ENCODE measurements at regions not wholly inside any gene's neighbourhood (a gene's known extent, or its start where the extent isn't known, plus 50 kb on each side); places are given as distances from the start of the nearest gene placed in this dataset.

- H3K27me3 ChIP-seq: no peaks in the 10 kb centered on the region
- DNase-seq (ENCODE audit: low spot score in 2 of 2): no peak
- no peaks in the 10 kb centered on the region for H3K36me3 ChIP-seq
- no peak overlapping the region for H3K27ac ChIP-seq
- H3K4me1 ChIP-seq: no peaks in the 10 kb centered on the region
- TF ChIP-seq, protein P1, sequence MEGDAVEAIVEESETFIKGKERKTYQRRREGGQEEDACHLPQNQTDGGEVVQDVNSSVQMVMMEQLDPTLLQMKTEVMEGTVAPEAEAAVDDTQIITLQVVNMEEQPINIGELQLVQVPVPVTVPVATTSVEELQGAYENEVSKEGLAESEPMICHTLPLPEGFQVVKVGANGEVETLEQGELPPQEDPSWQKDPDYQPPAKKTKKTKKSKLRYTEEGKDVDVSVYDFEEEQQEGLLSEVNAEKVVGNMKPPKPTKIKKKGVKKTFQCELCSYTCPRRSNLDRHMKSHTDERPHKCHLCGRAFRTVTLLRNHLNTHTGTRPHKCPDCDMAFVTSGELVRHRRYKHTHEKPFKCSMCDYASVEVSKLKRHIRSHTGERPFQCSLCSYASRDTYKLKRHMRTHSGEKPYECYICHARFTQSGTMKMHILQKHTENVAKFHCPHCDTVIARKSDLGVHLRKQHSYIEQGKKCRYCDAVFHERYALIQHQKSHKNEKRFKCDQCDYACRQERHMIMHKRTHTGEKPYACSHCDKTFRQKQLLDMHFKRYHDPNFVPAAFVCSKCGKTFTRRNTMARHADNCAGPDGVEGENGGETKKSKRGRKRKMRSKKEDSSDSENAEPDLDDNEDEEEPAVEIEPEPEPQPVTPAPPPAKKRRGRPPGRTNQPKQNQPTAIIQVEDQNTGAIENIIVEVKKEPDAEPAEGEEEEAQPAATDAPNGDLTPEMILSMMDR (IDR thresholded peaks at IDR 0.05): no peak
- no peak overlapping the region for H3K4me3 ChIP-seq
- H3K9me3 ChIP-seq: no peaks in the 10 kb centered on the region
- intact Hi-C loops (cut with DNase I): no loop called here
Observed at GRCh38 chr5:143757116-143757515, 54.8 kb upstream of the HMHB1 start.

- no peaks in the 10 kb centered on the region for H3K27me3 ChIP-seq
- no peak overlapping the region for H3K4me3 ChIP-seq
- intact Hi-C loops (cut with DNase I): no loop called here
- DNase-seq (ENCODE audit: low spot score in 2 of 2): no peak
- H3K36me3 ChIP-seq: no peaks in the 10 kb centered on the region
- no peak overlapping the region for H3K27ac ChIP-seq
- no peaks in the 10 kb centered on the region for H3K9me3 ChIP-seq
- H3K4me1 ChIP-seq: no peaks in the 10 kb centered on the region
- TF ChIP-seq, protein P1 (IDR thresholded peaks at IDR 0.05): no peak
Observed at GRCh38 chr5:143755966-143756365, 56.0 kb upstream of the HMHB1 start.

DNA sequence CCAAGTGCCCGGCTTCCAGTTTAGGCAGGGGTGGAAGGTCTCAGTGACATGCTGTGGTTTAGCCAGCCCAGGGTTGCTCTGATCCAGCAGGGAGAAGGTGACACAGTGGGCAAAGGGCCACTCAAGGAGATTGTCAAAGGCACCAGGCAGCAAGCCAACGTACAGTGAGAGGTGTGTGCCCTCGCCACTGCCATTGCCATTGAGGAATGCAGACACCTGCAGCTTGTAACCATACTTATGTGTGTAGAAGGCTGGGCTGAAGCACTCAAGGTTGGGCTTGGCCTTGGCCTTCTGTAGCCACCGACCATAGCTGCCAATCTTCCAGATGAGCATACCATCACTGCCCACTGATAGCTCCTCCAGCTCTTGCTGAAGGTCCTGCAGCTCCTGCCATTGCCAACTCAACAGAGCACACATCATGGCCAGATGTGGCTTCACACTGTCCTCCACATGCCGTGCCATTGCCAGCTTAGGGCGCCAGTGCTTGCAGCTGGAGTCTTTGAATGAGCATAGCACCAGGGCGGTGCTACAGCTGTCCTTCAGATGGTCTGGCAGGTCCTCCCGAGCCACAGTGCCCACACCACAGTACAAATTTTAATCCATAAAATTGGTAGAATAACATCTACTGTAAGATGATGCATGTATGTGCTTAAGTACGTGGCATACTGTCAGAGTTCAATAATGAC lies 59.7 kb upstream of the HMHB1 start:
- H3K27me3 ChIP-seq: no peaks in the 10 kb centered on the region
- H3K4me3 ChIP-seq: no peak overlapping the region
- TF ChIP-seq, protein P1 (IDR thresholded peaks at IDR 0.05): no peak
- H3K9me3 ChIP-seq: no peaks in the 10 kb centered on the region
- DNase-seq (ENCODE audit: low spot score in 2 of 2): no peak
- H3K4me1 ChIP-seq: no peaks in the 10 kb centered on the region
- no peaks in the 10 kb centered on the region for H3K36me3 ChIP-seq
- H3K27ac ChIP-seq: no peak overlapping the region
- intact Hi-C loops (cut with DNase I): no loop called here

GRCh38 chr5:143751342-143751741 lies 60.6 kb upstream of the HMHB1 start:
- no peak overlapping the region for H3K27ac ChIP-seq
- intact Hi-C loops (cut with DNase I): no loop called here
- no peaks in the 10 kb centered on the region for H3K36me3 ChIP-seq
- no peaks in the 10 kb centered on the region for H3K4me1 ChIP-seq
- H3K27me3 ChIP-seq: no peaks in the 10 kb centered on the region
- TF ChIP-seq, protein P1 (IDR thresholded peaks at IDR 0.05): no peak
- no peak overlapping the region for H3K4me3 ChIP-seq
- no peak for DNase-seq (ENCODE audit: low spot score in 2 of 2)
- H3K9me3 ChIP-seq: no peaks in the 10 kb centered on the region

- no peaks in the 10 kb centered on the region for H3K9me3 ChIP-seq
- H3K27me3 ChIP-seq: no peaks in the 10 kb centered on the region
- H3K4me1 ChIP-seq: no peaks in the 10 kb centered on the region
- no peak for DNase-seq (ENCODE audit: low spot score in 2 of 2)
- intact Hi-C loops (cut with DNase I): no loop called here
- H3K36me3 ChIP-seq: no peaks in the 10 kb centered on the region
- H3K27ac ChIP-seq: no peak overlapping the region
- no peak overlapping the region for H3K4me3 ChIP-seq
- TF ChIP-seq, protein P1 (IDR thresholded peaks at IDR 0.05): no peak
Observed at GRCh38 chr5:143749581-143750205, 62.3 kb upstream of the HMHB1 start.

Measured in ascending aorta (tissue), 2 donors.